Bronchial epithelial cell (primary cell): ENCODE measurements at regions not wholly inside any gene's neighbourhood (a gene's known extent, or its start where the extent isn't known, plus 50 kb on each side); places are given as distances from the start of the nearest gene placed in this dataset.
A peak's percentile ranks its signal among the peaks of the same experiment; 100 is the strongest.

Experiments
- DNase-seq: peaks from one replicate; pipeline ENCODE4 v3.0.0-alpha.2; 2010; ENCODE audit warnings: low read depth
- FAIRE-seq: peaks from 2 replicates; lab custom pipeline; 2011; peaks lifted over from hg19 to GRCh38; lab: Jason Lieb, UNC
- H3K27me3 ChIP-seq: 2 replicates; pipeline ENCODE4 v1.5.1; 2011; ENCODE audit warnings: low read length; ENCODE audit not compliant: control insufficient read depth, insufficient read depth
- H3K36me3 ChIP-seq: 2 replicates; pipeline ENCODE4 v1.5.1; 2011; ENCODE audit warnings: low read length; ENCODE audit not compliant: control insufficient read depth, insufficient read depth
- H3K4me3 ChIP-seq: 2 replicates; pipeline ENCODE4 v1.5.1; 2011; ENCODE audit warnings: mild to moderate bottlenecking, low read depth, low read length, control low read depth
- CTCF ChIP-seq: IDR thresholded peaks from 2 replicates; pipeline ENCODE4 v1.5.1; 2011; ENCODE audit warnings: mild to moderate bottlenecking, moderate library complexity, low read length, control low read depth, inconsistent platforms; ENCODE audit not compliant: insufficient read depth, severe bottlenecking

DNA sequence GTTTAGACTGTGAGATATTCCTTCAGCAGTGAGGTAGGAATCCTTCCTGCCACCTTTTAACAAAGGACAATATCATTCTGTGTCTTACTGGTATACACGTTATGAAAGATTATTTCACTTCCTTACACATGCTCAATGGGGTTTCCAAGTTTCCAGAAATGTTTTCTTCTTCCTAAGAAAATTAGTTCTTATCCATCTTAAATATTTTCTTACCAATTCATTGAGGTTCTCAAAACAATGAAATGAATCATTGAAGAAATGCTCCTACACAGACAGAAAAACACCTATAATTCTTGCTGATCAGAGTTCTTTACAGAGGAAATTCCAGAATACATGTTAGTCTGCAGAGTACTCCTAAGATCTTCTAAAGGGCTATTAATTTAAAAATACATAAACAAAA, 51.4 kb upstream of the SEC61G start:
- no peak for TF ChIP-seq CTCF
- Histone ChIP-seq H3K27me3 (no peaks in the 10 kb centered on the region), H3K36me3 (no peaks in the 10 kb centered on the region), H3K4me3 (no peak overlapping the region)
- FAIRE-seq: no peak
- DNase-seq: no peak

DNA sequence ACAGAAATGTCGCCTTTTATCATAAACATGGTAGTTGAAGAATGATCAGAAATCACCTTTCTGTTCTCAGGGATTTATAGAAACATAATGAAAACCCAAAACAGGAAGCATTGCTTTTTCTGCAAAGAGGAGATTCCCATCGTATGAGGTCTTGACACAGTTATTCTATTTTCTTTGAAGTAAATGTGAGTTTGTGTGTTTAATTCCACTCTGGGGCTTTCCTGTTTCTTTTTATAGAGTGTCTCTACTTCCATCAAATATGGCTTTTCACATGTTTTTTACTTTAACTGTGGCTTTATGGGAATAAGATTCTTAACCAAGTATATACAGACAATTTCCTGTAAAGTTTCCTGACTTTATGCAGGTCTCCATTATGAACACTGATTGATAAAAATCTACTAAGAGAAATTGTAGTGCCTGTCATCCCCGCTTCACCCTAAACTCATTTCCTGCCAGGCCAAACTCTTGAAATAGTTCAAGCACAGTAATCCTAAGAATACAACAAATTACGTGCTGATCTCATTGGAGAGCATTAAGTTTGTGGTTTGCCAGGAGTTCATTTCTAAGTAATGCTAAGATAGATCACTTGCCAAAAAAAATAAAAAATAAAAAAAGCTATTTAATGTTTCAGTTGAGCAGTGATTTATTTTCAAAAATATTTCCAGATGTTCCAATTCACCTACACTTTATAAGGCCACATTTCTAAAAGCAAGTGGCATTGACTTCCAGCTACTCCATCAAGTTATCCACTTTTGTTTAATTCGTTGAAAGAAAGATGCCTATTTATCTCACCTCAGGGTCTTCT, 52.2 kb upstream of the SEC61G start:
- TF ChIP-seq CTCF: no peak
- no peak overlapping the region for H3K4me3 ChIP-seq
- H3K36me3 ChIP-seq: no peaks in the 10 kb centered on the region
- no peaks in the 10 kb centered on the region for H3K27me3 ChIP-seq
- no peak for FAIRE-seq
- DNase-seq: peak; percentile 26

DNA sequence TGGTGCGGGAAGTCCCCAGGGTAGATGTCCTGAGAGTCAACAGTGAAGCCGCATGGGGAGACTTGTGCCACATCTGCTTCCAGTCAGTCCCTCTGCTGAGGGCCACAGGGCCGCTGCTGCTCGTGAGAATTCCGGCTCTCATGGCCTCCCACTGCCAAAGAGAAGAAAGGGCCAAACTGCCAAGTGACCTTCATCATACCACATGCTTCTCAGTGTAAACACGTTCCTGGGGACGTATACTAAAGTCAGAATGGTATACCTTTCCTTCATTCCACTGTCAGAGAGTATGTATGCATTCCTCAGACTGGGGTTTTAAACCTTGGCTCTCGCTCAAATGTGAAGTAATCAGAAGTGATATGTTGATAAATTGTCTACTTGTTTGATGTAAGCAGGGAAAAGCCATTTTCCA, 52.8 kb upstream of the SEC61G start:
- no peak for TF ChIP-seq CTCF
- H3K27me3 ChIP-seq: no peaks in the 10 kb centered on the region
- no peak overlapping the region for H3K4me3 ChIP-seq
- H3K36me3 ChIP-seq: no peaks in the 10 kb centered on the region
- no peak for FAIRE-seq
- DNase-seq: peak; percentile 18

DNA sequence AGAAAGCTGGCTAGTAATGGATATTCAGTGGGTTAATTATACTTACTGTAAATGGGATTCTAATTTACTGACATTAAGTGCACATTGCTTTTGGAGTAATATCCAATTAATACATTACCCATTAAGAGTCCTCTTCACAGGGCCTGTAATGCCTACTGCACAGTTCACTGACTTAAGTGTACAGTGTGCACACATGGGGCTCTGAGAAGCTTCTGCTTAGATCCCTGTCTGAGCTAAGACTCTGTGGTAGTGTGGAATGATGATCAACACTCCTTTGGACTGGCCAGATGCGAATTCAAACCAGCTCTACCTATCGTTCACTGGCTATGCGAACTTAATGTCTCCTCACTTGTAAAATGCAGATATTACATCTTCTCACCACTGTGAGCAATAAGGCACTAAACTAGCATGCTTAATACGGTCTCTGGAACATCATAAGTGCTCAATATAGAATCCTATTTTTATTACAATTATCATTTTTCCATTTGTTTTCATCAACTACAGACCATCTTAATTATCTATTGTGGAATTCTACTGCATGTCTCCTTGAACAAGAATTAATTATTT, 53.8 kb upstream of the SEC61G start:
- TF ChIP-seq CTCF: no peak
- Histone ChIP-seq H3K36me3 (no peaks in the 10 kb centered on the region), H3K27me3 (no peaks in the 10 kb centered on the region), H3K4me3 (no peak overlapping the region)
- DNase-seq (no peak), FAIRE-seq (no peak)

GRCh38 chr7:54813398-54813797, 54.4 kb upstream of the SEC61G start:
- no peaks in the 10 kb centered on the region for H3K36me3 ChIP-seq
- FAIRE-seq: no peak
- no peak for DNase-seq
- H3K4me3 ChIP-seq: no peak overlapping the region
- no peaks in the 10 kb centered on the region for H3K27me3 ChIP-seq
- TF ChIP-seq CTCF: no peak
